ENCODE measurements at regions not wholly inside any gene's neighbourhood (a gene's known extent, or its start where the extent isn't known, plus 50 kb on each side); places are given as distances from the start of the nearest gene placed in this dataset.

- Histone ChIP-seq H2BK15ac (ENCODE audit: low read length) (no peak overlapping the region), H3K9ac (replicated peaks in 1 of 4; ENCODE audit: extremely low read depth in 1 of 4, low read depth in 3 of 4, low read length in 3 of 4) (no peak overlapping the region), H2AK5ac (ENCODE audit: low read depth, low read length) (no peak overlapping the region), H4K5ac (ENCODE audit: insufficient read length, low read depth, low read length) (no peak overlapping the region), H2BK12ac (ENCODE audit: low read depth, low read length) (no peak overlapping the region), H3K18ac (ENCODE audit: extremely low read depth, low read length) (no peak overlapping the region), H3K4me3 (ENCODE audit: extremely low read depth in 1 of 4, insufficient read depth in 2 of 4, low read depth in 3 of 4, low read length in 4 of 4) (no peak overlapping the region), H3K14ac (ENCODE audit: insufficient read length) (no peak overlapping the region), H3K9me3 (ENCODE audit: insufficient read depth in 2 of 2, low read depth in 1 of 2, low read length in 1 of 2) (no peaks in the 10 kb centered on the region), H4K8ac (ENCODE audit: extremely low read depth, insufficient read depth, low read length) (no peak overlapping the region), H3K23ac (ENCODE audit: insufficient read length) (no peak overlapping the region), H4K20me1 (replicated peaks in 1 of 2; ENCODE audit: control insufficient read depth in 1 of 2, insufficient read depth in 2 of 2, low read length in 2 of 2) (no peaks in the 10 kb centered on the region), H3K27me3 (replicated peaks in 1 of 4; ENCODE audit: control insufficient read depth in 3 of 4, extremely low read depth in 1 of 4, insufficient read depth in 3 of 4, low read length in 3 of 4) (no peaks in the 10 kb centered on the region), H2BK20ac (ENCODE audit: low read length) (no peak overlapping the region), H2AFZ (ENCODE audit: low read length) (no peak overlapping the region), H4K91ac (replicated peaks; ENCODE audit: insufficient read length, low read length) (no peak overlapping the region), H3K79me1 (ENCODE audit: low read depth, low read length) (no peaks in the 10 kb centered on the region), H3K4me2 (ENCODE audit: insufficient read depth in 1 of 2, low read depth in 2 of 2, low read length in 2 of 2) (no peak overlapping the region), H3K36me3 (ENCODE audit: control insufficient read depth in 2 of 4, insufficient read depth in 4 of 4, low read length in 3 of 4) (no peaks in the 10 kb centered on the region), H3K27ac (ENCODE audit: low read depth, low read length) (no peak overlapping the region), H2BK120ac (replicated peaks; ENCODE audit: low read depth, low read length) (no peak overlapping the region), H3K23me2 (ENCODE audit: low read depth, low read length) (no peaks in the 10 kb centered on the region), H3K79me2 (ENCODE audit: control insufficient read depth in 1 of 2, insufficient read depth in 2 of 2, low read length in 2 of 2) (no peaks in the 10 kb centered on the region), H3K4me1 (replicated peaks in 1 of 4; ENCODE audit: control insufficient read depth in 3 of 4, insufficient read depth in 4 of 4, low read length in 3 of 4) (no peaks in the 10 kb centered on the region; a peak in 1 of 7 replicates), H2BK5ac (ENCODE audit: low read depth, low read length) (no peak overlapping the region), H3K4ac (replicated peaks; ENCODE audit: insufficient read length, low read depth, low read length) (no peak overlapping the region), H3K56ac (replicated peaks; ENCODE audit: insufficient read length, low read depth, low read length) (no peak overlapping the region)
- CTCF ChIA-PET (ENCODE audit: partially characterized antibody): interaction anchor here (1.0 kb wide), 1 partner anchor 11 kb away, joined by 5 read pairs; no protein-coding TSS in a partner anchor
- no peak for DNase-seq (ENCODE audit: low read depth in 1 of 2, low spot score in 2 of 2)
- POLR2A ChIA-PET (ENCODE audit: partially characterized antibody): no interaction called here
- WGBS, 2 experiments (ENCODE audit: extremely low coverage in 1 of 2, insufficient coverage in 1 of 2, insufficient read length in 1 of 2, insufficient replicate concordance in 2 of 2, low coverage in 1 of 2, low lambda C conversion rate in 2 of 2, missing lambda C conversion rate in 1 of 2): 78% methylated on average over 6 of the region's 6 CpGs; no CpG with 5 or more reads in 1 of the 2 experiments
- no peak for FAIRE-seq
- TF ChIP-seq MAX (IDR thresholded peaks at IDR 0.05): no peak
- TF ChIP-seq GABPA (IDR thresholded peaks at IDR 0.05; ENCODE audit: borderline replicate concordance, insufficient read depth, low read length): no peak
- TF ChIP-seq TAF1 (IDR thresholded peaks at IDR 0.05; ENCODE audit: low read depth, low read length): no peak
- no peak for TF ChIP-seq SIN3A (conservative IDR thresholded peaks at IDR 0.05 in 1 of 2, IDR thresholded peaks at IDR 0.05 in 1 of 2; ENCODE audit: low read depth in 1 of 2, low read length in 2 of 2)
- no peak for TF ChIP-seq CREB1 (IDR thresholded peaks at IDR 0.05)
- TF ChIP-seq POU5F1 (IDR thresholded peaks at IDR 0.05; ENCODE audit: low read depth, low read length): no peak
- no peak for TF ChIP-seq ATF2 (IDR thresholded peaks at IDR 0.05; ENCODE audit: low read length)
- no peak for TF ChIP-seq HDAC2 (IDR thresholded peaks at IDR 0.05; ENCODE audit: borderline replicate concordance in 1 of 2, low read depth in 2 of 2, low read length in 2 of 2)
- no peak for TF ChIP-seq GTF2F1 (IDR thresholded peaks at IDR 0.05; ENCODE audit: borderline replicate concordance, low read depth, low read length)
- no peak for TF ChIP-seq CBX5 (IDR thresholded peaks at IDR 0.05; ENCODE audit: low read depth, low read length)
- no peak for TF ChIP-seq RAD21 (IDR thresholded peaks at IDR 0.05 in 1 of 2, conservative IDR thresholded peaks at IDR 0.05 in 1 of 2; ENCODE audit: low read depth in 2 of 2, low read length in 2 of 2)
- TF ChIP-seq BRCA1 (IDR thresholded peaks at IDR 0.05; ENCODE audit: low read depth, low read length): no peak
These were observed 235.6 kb upstream of the FMN2 start for GRCh38 chr1:239856067-239856466.

Measured in H1 (cell line).